PC-3 (cell line): ENCODE measurements at regions not wholly inside any gene's neighbourhood (a gene's known extent, or its start where the extent isn't known, plus 50 kb on each side); places are given as distances from the start of the nearest gene placed in this dataset.
"Not testable (repeated sequence)": the region's sequence is repeated elsewhere in the genome, so short reads cannot be mapped to it uniquely, and the experiment has no call there.

Experiments used
- ATAC-seq: fragments of 200-7000 bp; cut with Tn5 transposase; 2 replicates; pipeline ENCODE4 v1.9.1; 2020; ENCODE audit warnings: mild to moderate bottlenecking, moderate library complexity
- BruUV-seq: library from RNA; stranded (reverse); fragments of 400-500 nt; replicated peaks from 2 replicates; lab custom pipeline; 2021; lab: Mats Ljungman, UMichigan
- CTCF ChIA-PET: fragments of 300-600 bp; sonication (Branson Sonifier 250); formaldehyde crosslinking; loops from one replicate; lab custom pipeline; 2022; ENCODE audit warnings: antibody characterized with exemption; lab: Charles Lee
- POLR2A ChIA-PET: fragments of 300-600 bp; sonication (Branson Sonifier 250); formaldehyde crosslinking; loops from one replicate; lab custom pipeline; 2022; ENCODE audit warnings: antibody characterized with exemption; ENCODE audit not compliant: unreplicated experiment; lab: Charles Lee
- DNase-seq: peaks from one replicate; pipeline ENCODE4 v3.0.0-alpha.2; 2015
- H2AFZ ChIP-seq: fragments of 300-600 bp; sonication (generic); 2 replicates; pipeline ENCODE4 v1.6.0; 2016; ENCODE audit warnings: antibody characterized with exemption, low read length
- H3F3A ChIP-seq: fragments of 300-600 bp; sonication (generic); one replicate; pipeline ENCODE4 v1.6.0; 2017; ENCODE audit warnings: antibody characterized with exemption, low read length, control low read depth, mild to moderate bottlenecking; ENCODE audit not compliant: unreplicated experiment
- H3K27ac ChIP-seq: fragments of 300-600 bp; sonication (generic); 2 replicates; pipeline ENCODE4 v1.5.1; 2016; ENCODE audit warnings: mild to moderate bottlenecking, low read length
- H3K27me3 ChIP-seq: fragments of 300-600 bp; sonication (generic); 2 replicates; pipeline ENCODE4 v1.6.1; 2016; ENCODE audit warnings: low read length, mixed read lengths
- H3K36me3 ChIP-seq: fragments of 300-600 bp; sonication (generic); 2 replicates; pipeline ENCODE4 v1.6.1; 2016; ENCODE audit warnings: low read depth, mixed run types, low read length, mixed read lengths
- H3K4me1 ChIP-seq: fragments of 300-600 bp; sonication (generic); 2 replicates; pipeline ENCODE4 v1.5.1; 2016; ENCODE audit warnings: low read length; ENCODE audit not compliant: insufficient read depth
- H3K4me2 ChIP-seq: fragments of 300-600 bp; sonication (generic); 2 replicates; pipeline ENCODE4 v1.6.0; 2016; ENCODE audit warnings: low read length
- H3K4me3 ChIP-seq: fragments of 300-600 bp; sonication (generic); 2 replicates; pipeline ENCODE4 v1.5.1; 2016; ENCODE audit warnings: mild to moderate bottlenecking, low read length, mixed read lengths
- H3K79me2 ChIP-seq: fragments of 300-600 bp; sonication (generic); 2 replicates; pipeline ENCODE4 v1.6.1; 2017; ENCODE audit warnings: low read length, mixed read lengths
- H3K9ac ChIP-seq: fragments of 300-600 bp; sonication (generic); 2 replicates; pipeline ENCODE4 v1.6.0; 2016; ENCODE audit warnings: mild to moderate bottlenecking, low read length
- H3K9me2 ChIP-seq: fragments of 300-600 bp; sonication (generic); replicated peaks from 2 replicates; pipeline ENCODE4 v1.6.1; 2016; ENCODE audit warnings: mixed run types, low read length, mixed read lengths
- H3K9me3 ChIP-seq: fragments of 300-600 bp; sonication (generic); 2 replicates; pipeline ENCODE4 v1.6.1; 2016; ENCODE audit warnings: low read length, mixed read lengths
- H4K20me1 ChIP-seq: fragments of 300-600 bp; sonication (generic); 2 replicates; pipeline ENCODE4 v1.6.1; 2016; ENCODE audit warnings: low read length, mixed read lengths
- EZH2 ChIP-seq: fragments of 300-600 bp; sonication (generic); IDR thresholded peaks from one replicate; pipeline ENCODE4 v1.6.1; 2017; ENCODE audit warnings: antibody characterized with exemption, mild to moderate bottlenecking, low read length; ENCODE audit not compliant: unreplicated experiment
- EZH2phosphoT487 ChIP-seq: fragments of 300-600 bp; sonication (generic); IDR thresholded peaks from 2 replicates; pipeline ENCODE4 v1.6.1; 2018; ENCODE audit warnings: mild to moderate bottlenecking, antibody characterized with exemption, low read length, borderline replicate concordance
- intact Hi-C: fragments of 100-400 bp; cut with micrococcal nuclease; formaldehyde crosslinking; loops from 2 replicates; pipeline ENCODE4 v1.9.0; 2023
- TF ChIP-seq, protein P1 (sequence below): fragments of 300-600 bp; sonication (generic); conservative IDR thresholded peaks from 2 replicates; pipeline ENCODE4 v1.5.1; 2017; ENCODE audit warnings: antibody characterized with exemption, low read depth, mild to moderate bottlenecking, low read length

DNA sequence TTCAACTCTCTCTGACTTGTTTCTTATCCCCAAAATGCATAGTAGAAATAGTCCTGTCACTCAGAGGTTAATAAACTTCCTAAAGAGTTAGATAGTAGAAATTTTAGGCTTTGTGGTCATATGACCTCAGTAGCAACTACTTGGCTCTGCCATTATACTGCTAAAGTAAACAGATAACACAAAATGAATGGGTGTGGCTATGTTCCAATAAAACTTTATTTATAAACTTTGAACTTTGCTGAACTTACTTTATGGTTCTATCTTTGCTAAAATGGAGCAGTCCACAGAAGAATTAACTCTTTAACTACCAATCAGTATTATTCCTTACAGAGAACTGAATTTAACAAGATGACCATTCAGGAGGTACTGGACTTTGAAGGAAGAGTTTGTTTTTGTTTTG, 393.6 kb upstream of the CDIN1 start:
- Histone ChIP-seq H3F3A (no peaks in the 10 kb centered on the region), H2AFZ (no peak overlapping the region), H3K36me3 (no peaks in the 10 kb centered on the region), H3K4me1 (peaks cover 7% of the 10 kb centered on the region; the same call in 1 of the 2 replicates), H3K4me2 (no peak overlapping the region), H3K4me3 (no peak overlapping the region), H4K20me1 (no peaks in the 10 kb centered on the region), H3K9ac (no peak overlapping the region), H3K9me3 (no peaks in the 10 kb centered on the region), H3K27ac (no peak overlapping the region), H3K27me3 (no peaks in the 10 kb centered on the region), H3K9me2 (no peaks in the 10 kb centered on the region; the same call in 1 of the 2 replicates), H3K79me2 (no peaks in the 10 kb centered on the region)
- intact Hi-C loops: no loop called here
- ChIA-PET POLR2A (no interaction called here), CTCF (no interaction called here)
- no peak for ATAC-seq
- no TSS peak for BruUV-seq
- no peak for DNase-seq
- TF ChIP-seq, protein P1, sequence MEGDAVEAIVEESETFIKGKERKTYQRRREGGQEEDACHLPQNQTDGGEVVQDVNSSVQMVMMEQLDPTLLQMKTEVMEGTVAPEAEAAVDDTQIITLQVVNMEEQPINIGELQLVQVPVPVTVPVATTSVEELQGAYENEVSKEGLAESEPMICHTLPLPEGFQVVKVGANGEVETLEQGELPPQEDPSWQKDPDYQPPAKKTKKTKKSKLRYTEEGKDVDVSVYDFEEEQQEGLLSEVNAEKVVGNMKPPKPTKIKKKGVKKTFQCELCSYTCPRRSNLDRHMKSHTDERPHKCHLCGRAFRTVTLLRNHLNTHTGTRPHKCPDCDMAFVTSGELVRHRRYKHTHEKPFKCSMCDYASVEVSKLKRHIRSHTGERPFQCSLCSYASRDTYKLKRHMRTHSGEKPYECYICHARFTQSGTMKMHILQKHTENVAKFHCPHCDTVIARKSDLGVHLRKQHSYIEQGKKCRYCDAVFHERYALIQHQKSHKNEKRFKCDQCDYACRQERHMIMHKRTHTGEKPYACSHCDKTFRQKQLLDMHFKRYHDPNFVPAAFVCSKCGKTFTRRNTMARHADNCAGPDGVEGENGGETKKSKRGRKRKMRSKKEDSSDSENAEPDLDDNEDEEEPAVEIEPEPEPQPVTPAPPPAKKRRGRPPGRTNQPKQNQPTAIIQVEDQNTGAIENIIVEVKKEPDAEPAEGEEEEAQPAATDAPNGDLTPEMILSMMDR: no peak

DNA sequence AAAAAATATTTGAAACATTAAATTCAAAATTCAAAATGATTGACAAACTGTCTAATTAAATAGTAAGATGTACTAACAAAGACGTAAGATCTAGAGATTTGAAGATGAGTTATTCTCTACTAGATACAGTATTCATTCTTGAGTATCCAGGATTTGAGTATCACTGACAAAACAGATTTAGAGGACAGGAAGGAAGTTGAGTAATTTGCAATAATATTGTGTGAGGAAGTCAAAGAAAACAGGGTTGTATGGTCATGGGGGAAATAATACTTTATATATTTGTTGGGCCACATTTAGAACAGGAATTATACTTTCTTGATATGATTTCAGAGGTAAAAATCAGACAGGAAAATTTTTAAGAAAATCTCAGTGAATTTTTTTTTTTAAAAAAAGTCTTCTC, 393.1 kb upstream of the CDIN1 start:
- H4K20me1 ChIP-seq: no peaks in the 10 kb centered on the region
- no peak for TF ChIP-seq EZH2
- TF ChIP-seq, protein P1: no peak
- TF ChIP-seq EZH2phosphoT487: no peak
- POLR2A ChIA-PET: no interaction called here

GRCh38 chr15:36191459-36191858, 388.0 kb upstream of the CDIN1 start:
- Histone ChIP-seq H3K4me2 (no peak overlapping the region), H3F3A (no peaks in the 10 kb centered on the region), H3K79me2 (no peaks in the 10 kb centered on the region), H3K4me3 (no peak overlapping the region), H3K27me3 (no peaks in the 10 kb centered on the region), H3K9me3 (no peaks in the 10 kb centered on the region), H3K36me3 (no peaks in the 10 kb centered on the region), H4K20me1 (no peaks in the 10 kb centered on the region), H3K27ac (no peak overlapping the region), H3K9me2 (no peaks in the 10 kb centered on the region; the same call in 1 of the 2 replicates), H3K9ac (no peak overlapping the region), H2AFZ (no peak overlapping the region), H3K4me1 (0 out of 2 replicates have a peak, but pooled peaks cover under 1% of the 10 kb centered on the region)
- BruUV-seq: no TSS peak
- ATAC-seq: no peak
- TF ChIP-seq, protein P1: no peak
- TF ChIP-seq EZH2phosphoT487 (no peak), EZH2 (no peak)
- CTCF ChIA-PET: no interaction called here
- intact Hi-C loops: no loop called here
- no peak for DNase-seq
- POLR2A ChIA-PET: no interaction called here

More for the DNA sequence above, 393.1 kb upstream of the CDIN1 start:
- Histone ChIP-seq H3K27me3 (no peaks in the 10 kb centered on the region), H3K4me1 (peaks cover 7% of the 10 kb centered on the region; the same call in 1 of the 2 replicates), H3K27ac (no peak overlapping the region), H3K4me3 (no peak overlapping the region), H3K36me3 (no peaks in the 10 kb centered on the region), H3K9ac (no peak overlapping the region), H3K9me3 (no peaks in the 10 kb centered on the region), H3K4me2 (no peak overlapping the region), H2AFZ (no peak overlapping the region), H3K79me2 (no peaks in the 10 kb centered on the region), H3K9me2 (no peaks in the 10 kb centered on the region; the same call in 1 of the 2 replicates), H3F3A (no peaks in the 10 kb centered on the region)
- no peak for DNase-seq
- peak; percentile 43; the same call in 1 of the 2 replicates for ATAC-seq
- CTCF ChIA-PET: no interaction called here
- BruUV-seq: no TSS peak
- intact Hi-C loops: no loop called here

- ATAC-seq, H3K36me3 ChIP-seq, H3K27me3 ChIP-seq, DNase-seq, H4K20me1 ChIP-seq, H3F3A ChIP-seq, H3K4me3 ChIP-seq, H3K4me1 ChIP-seq, CTCF ChIA-PET, H3K9ac ChIP-seq, H3K9me2 ChIP-seq, H3K4me2 ChIP-seq, H3K27ac ChIP-seq, H3K79me2 ChIP-seq, H2AFZ ChIP-seq, H3K9me3 ChIP-seq, BruUV-seq, intact Hi-C loops, POLR2A ChIA-PET: not testable (repeated sequence)
Measured at GRCh38 chr15:36195361-36196007, 383.9 kb upstream of the CDIN1 start.
